ENCODE measurements at regions not wholly inside any gene's neighbourhood (a gene's known extent, or its start where the extent isn't known, plus 50 kb on each side); places are given as distances from the start of the nearest gene placed in this dataset.

- TF ChIP-seq CTCF (IDR thresholded peaks at IDR 0.05; ENCODE audit: low read length) (no peak), EZH2 (optimal IDR thresholded peaks at IDR 0.05; ENCODE audit: low read depth, low read length) (no peak)
Observed at GRCh38 chr20:7346562-7346961, 579.1 kb downstream of the BMP2 start.
